Vagina (tissue), 2 donors: ENCODE measurements at regions not wholly inside any gene's neighbourhood (a gene's known extent, or its start where the extent isn't known, plus 50 kb on each side); places are given as distances from the start of the nearest gene placed in this dataset.

Experiments used
- DNase-seq, 2 donors: peaks; one replicate each; pipeline ENCODE4 v3.0.0-alpha.2; 2017; ENCODE audit errors: extremely low spot score in 2 of 2
- H3K27ac ChIP-seq: fragments of 200-600 bp; sonication (generic); one replicate; pipeline ENCODE4 v1.5.1; 2019
- H3K27me3 ChIP-seq: fragments of 200-600 bp; sonication (generic); one replicate; pipeline ENCODE4 v1.5.1; 2019
- H3K36me3 ChIP-seq, 2 donors: fragments of 200-600 bp; sonication (generic); one replicate each; pipeline ENCODE4 v1.5.1; 2017 to 2019
- H3K4me1 ChIP-seq: fragments of 200-600 bp; sonication (generic); one replicate; pipeline ENCODE4 v1.5.1; 2019
- H3K4me3 ChIP-seq, 2 donors: fragments of 200-600 bp; sonication (generic); 1 replicate in 1 of 2; 2 replicates in 1 of 2; pipeline ENCODE4 v1.5.1; 2016 to 2019
- H3K9me3 ChIP-seq: fragments of 200-600 bp; sonication (generic); one replicate; pipeline ENCODE4 v1.5.1; 2019
- POLR2A ChIP-seq, 2 donors: fragments of 450-650 bp; IDR thresholded peaks; one replicate each; pipeline ENCODE4 v1.6.1; 2017; ENCODE audit warnings: antibody characterized with exemption in 2 of 2, mild to moderate bottlenecking in 2 of 2, moderate library complexity in 2 of 2
- POLR2AphosphoS5 ChIP-seq, 2 donors: sonication (generic); formaldehyde crosslinking; IDR thresholded peaks; one replicate each; pipeline ENCODE4 v1.9.0; 2017; ENCODE audit warnings: antibody characterized with exemption in 2 of 2, mild to moderate bottlenecking in 2 of 2, low read depth in 1 of 2; ENCODE audit not compliant: insufficient read depth in 1 of 2
- intact Hi-C: fragments of 100-400 bp; cut with DNase I; formaldehyde crosslinking; loops from one replicate; pipeline ENCODE4 v1.15.1; 2023
- TF ChIP-seq, protein P1 (sequence below), 3 experiments: fragments of 450-650 bp in 2 of 3; fragments of 200-600 bp in 1 of 3; sonication (generic) in 1 of 3; IDR thresholded peaks; one replicate each; pipeline ENCODE4 v1.5.1; 2017 to 2019; ENCODE audit warnings: antibody characterized with exemption in 3 of 3, mild to moderate bottlenecking in 2 of 3, moderate library complexity in 2 of 3

DNA sequence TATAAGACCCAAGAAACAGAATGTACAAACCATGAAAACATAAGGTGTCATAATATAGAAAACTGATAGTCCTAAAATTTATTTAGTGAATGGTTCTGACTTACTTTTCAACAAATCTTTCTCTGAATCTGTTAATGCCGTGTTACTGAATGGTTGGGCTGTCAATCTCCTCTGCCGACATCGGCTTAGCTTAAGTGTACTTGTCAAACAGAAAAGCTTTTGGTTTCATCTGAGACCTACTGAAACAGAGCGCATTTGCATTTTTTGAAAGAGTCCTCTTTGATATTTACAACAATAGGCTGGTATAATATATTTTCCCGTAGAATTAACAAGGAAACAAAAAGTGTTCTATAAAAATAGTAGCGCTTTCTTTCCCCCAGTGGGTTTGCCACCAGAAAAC is 120.9 kb upstream of the ZNF804B start:
- no peak overlapping the region for H3K27ac ChIP-seq
- TF ChIP-seq, protein P1, sequence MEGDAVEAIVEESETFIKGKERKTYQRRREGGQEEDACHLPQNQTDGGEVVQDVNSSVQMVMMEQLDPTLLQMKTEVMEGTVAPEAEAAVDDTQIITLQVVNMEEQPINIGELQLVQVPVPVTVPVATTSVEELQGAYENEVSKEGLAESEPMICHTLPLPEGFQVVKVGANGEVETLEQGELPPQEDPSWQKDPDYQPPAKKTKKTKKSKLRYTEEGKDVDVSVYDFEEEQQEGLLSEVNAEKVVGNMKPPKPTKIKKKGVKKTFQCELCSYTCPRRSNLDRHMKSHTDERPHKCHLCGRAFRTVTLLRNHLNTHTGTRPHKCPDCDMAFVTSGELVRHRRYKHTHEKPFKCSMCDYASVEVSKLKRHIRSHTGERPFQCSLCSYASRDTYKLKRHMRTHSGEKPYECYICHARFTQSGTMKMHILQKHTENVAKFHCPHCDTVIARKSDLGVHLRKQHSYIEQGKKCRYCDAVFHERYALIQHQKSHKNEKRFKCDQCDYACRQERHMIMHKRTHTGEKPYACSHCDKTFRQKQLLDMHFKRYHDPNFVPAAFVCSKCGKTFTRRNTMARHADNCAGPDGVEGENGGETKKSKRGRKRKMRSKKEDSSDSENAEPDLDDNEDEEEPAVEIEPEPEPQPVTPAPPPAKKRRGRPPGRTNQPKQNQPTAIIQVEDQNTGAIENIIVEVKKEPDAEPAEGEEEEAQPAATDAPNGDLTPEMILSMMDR (IDR thresholded peaks at IDR 0.05): no peak
- TF ChIP-seq POLR2A (IDR thresholded peaks at IDR 0.05) (no peak), POLR2AphosphoS5 (IDR thresholded peaks at IDR 0.05; ENCODE audit: insufficient read depth in 1 of 2, low read depth in 1 of 2) (no peak)
- no peaks in the 10 kb centered on the region for H3K36me3 ChIP-seq
- DNase-seq: no peak
- intact Hi-C loops: no loop called here
- no peak overlapping the region for H3K4me3 ChIP-seq
- H3K9me3 ChIP-seq: no peaks in the 10 kb centered on the region
- H3K4me1 ChIP-seq: no peaks in the 10 kb centered on the region
- no peaks in the 10 kb centered on the region for H3K27me3 ChIP-seq

DNA sequence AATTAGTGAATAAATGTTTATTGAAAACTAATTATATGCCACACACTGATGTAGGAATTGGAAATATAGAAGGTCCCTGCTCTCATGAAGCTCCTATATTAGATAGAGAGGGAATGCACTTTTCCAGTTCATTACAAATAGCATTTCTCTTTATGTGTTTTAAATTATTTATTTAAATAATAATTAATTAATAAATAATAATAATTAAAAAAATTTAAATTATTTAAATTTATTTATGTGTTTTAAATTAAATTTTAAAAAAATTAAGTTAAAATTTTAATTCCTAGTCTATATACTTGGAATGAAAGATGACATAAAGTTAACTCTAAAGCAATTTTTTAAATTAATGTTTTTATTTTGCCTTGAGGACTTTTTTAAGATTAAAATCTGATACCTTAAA is 121.7 kb upstream of the ZNF804B start:
- H3K27me3 ChIP-seq: no peaks in the 10 kb centered on the region
- no peaks in the 10 kb centered on the region for H3K36me3 ChIP-seq
- no peak overlapping the region for H3K4me3 ChIP-seq
- no peak for DNase-seq
- TF ChIP-seq POLR2AphosphoS5 (IDR thresholded peaks at IDR 0.05; ENCODE audit: insufficient read depth in 1 of 2, low read depth in 1 of 2) (no peak), POLR2A (IDR thresholded peaks at IDR 0.05) (no peak)
- TF ChIP-seq, protein P1 (IDR thresholded peaks at IDR 0.05): no peak
- no peaks in the 10 kb centered on the region for H3K4me1 ChIP-seq
- H3K27ac ChIP-seq: no peak overlapping the region
- intact Hi-C loops: no loop called here
- no peaks in the 10 kb centered on the region for H3K9me3 ChIP-seq

DNA sequence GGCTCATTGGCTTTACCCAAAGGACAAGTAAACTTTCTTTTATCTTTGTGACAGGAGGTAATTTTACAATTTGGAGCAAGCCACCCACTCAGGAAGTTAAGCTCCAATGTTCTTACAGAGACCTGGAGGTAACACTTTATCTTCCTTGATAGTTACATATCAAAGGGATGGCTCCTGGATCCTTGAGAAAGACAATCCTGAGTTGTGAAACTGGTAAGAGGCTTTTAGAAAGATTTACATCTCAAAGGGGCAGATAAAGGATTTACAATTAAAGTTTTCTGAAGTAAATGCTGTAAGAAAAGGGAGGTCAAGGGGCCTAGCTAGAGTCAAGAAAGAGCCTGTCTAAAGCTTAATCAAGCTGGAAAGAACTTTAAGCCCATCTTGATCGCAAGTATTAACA is 124.4 kb upstream of the ZNF804B start:
- Histone ChIP-seq H3K9me3 (no peaks in the 10 kb centered on the region), H3K4me1 (no peaks in the 10 kb centered on the region), H3K27ac (no peak overlapping the region), H3K4me3 (no peak overlapping the region), H3K27me3 (no peaks in the 10 kb centered on the region), H3K36me3 (no peaks in the 10 kb centered on the region)
- intact Hi-C loops: no loop called here
- TF ChIP-seq, protein P1 (IDR thresholded peaks at IDR 0.05): no peak
- TF ChIP-seq POLR2AphosphoS5 (IDR thresholded peaks at IDR 0.05; ENCODE audit: insufficient read depth in 1 of 2, low read depth in 1 of 2): no peak
- TF ChIP-seq POLR2A (IDR thresholded peaks at IDR 0.05): no peak
- no peak for DNase-seq

DNA sequence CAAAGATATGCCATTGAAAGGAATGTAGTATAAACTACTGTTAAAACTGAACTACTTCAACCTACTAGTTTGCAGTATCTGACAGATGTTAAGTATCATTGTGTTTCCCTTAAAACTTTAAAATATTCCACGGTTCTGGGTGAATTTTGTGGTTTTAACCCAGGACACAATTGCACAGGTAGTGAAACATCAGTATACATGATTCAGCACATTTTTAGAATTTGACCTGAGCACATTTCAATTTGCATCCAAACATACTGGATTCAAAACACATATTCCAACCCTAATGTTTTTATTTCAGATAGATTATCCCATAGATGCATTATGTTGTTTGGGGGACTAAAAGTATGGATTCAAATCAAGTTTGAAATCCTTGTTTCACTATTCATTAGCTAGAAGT is 129.9 kb upstream of the ZNF804B start:
- no peak for DNase-seq
- no peaks in the 10 kb centered on the region for H3K4me1 ChIP-seq
- intact Hi-C loops: no loop called here
- no peaks in the 10 kb centered on the region for H3K27me3 ChIP-seq
- no peaks in the 10 kb centered on the region for H3K9me3 ChIP-seq
- no peak overlapping the region for H3K27ac ChIP-seq
- no peaks in the 10 kb centered on the region for H3K36me3 ChIP-seq
- no peak overlapping the region for H3K4me3 ChIP-seq
- no peak for TF ChIP-seq POLR2A (IDR thresholded peaks at IDR 0.05)
- TF ChIP-seq, protein P1 (IDR thresholded peaks at IDR 0.05): no peak
- no peak for TF ChIP-seq POLR2AphosphoS5 (IDR thresholded peaks at IDR 0.05; ENCODE audit: insufficient read depth in 1 of 2, low read depth in 1 of 2)

DNA sequence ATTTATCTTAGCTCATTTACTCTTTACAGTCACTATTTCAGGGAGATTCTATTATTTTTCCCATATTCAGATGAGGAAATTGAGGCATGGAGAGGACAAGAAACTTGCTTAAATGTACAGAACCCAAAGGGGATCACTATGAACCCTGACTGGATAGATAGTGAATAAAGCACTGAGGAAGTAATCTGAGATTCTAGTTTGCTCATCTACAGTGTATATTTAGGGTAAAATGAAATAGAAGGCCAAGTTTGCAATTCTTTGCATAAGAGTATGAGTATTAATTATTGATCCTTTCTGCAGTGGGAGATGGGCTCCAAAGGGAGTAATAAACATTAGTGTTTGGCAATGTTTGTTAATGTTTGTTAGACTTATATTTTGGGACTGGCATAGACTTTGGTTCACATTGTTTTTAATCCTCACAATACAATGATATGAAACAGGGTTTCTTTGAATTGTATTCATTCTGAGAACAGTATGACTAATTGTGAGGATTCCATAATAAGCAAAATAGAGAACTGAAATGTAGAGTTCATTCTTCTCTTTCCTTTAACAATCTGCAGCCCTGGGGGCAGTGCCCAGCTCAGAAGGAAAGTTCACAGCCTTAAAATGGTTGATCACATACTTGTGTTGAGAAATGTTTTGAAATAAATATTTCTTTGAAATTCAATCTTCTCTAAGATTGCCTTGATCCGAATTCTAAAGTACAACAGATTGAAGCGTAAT is 131.0 kb upstream of the ZNF804B start:
- H3K36me3 ChIP-seq: no peaks in the 10 kb centered on the region
- no peak for DNase-seq
- no peak overlapping the region for H3K27ac ChIP-seq
- TF ChIP-seq POLR2AphosphoS5 (IDR thresholded peaks at IDR 0.05; ENCODE audit: insufficient read depth in 1 of 2, low read depth in 1 of 2) (no peak), POLR2A (IDR thresholded peaks at IDR 0.05) (no peak)
- TF ChIP-seq, protein P1 (IDR thresholded peaks at IDR 0.05): no peak
- no peak overlapping the region for H3K4me3 ChIP-seq
- no peaks in the 10 kb centered on the region for H3K27me3 ChIP-seq
- intact Hi-C loops: no loop called here
- H3K9me3 ChIP-seq: no peaks in the 10 kb centered on the region
- no peaks in the 10 kb centered on the region for H3K4me1 ChIP-seq
